Activated CD4-positive, alpha-beta T cell treated with anti-CD3 and anti-CD28 coated beads, Interleukin-2, amount 10 ng/mL, durations not matched to agents 7 days and 5 days (primary cell): ENCODE measurements at regions not wholly inside any gene's neighbourhood (a gene's known extent, or its start where the extent isn't known, plus 50 kb on each side); places are given as distances from the start of the nearest gene placed in this dataset.

Experiments used
- CTCF ChIA-PET: fragments of 350-600 bp; sonication (Branson Sonifier 250); formaldehyde crosslinking; loops from one replicate; lab custom pipeline; 2021; ENCODE audit warnings: antibody characterized with exemption; lab: Charles Lee
- POLR2A ChIA-PET: fragments of 350-600 bp; sonication (Branson Sonifier 250); formaldehyde crosslinking; loops from one replicate; lab custom pipeline; 2021; ENCODE audit warnings: antibody characterized with exemption; lab: Charles Lee
- DNase-seq: peaks from one replicate; pipeline ENCODE4 v3.0.0-alpha.2; 2020
- H3K27ac Mint-ChIP-seq: one replicate; pipeline ENCODE4 v1.8.0; 2021; ENCODE audit warnings: mild to moderate bottlenecking, moderate library complexity, mixed read lengths
- H3K27me3 Mint-ChIP-seq: one replicate; pipeline ENCODE4 v1.8.0; 2021; ENCODE audit warnings: mixed read lengths
- H3K36me3 Mint-ChIP-seq: one replicate; pipeline ENCODE4 v1.8.0; 2021; ENCODE audit warnings: low read depth, mixed read lengths
- H3K4me1 Mint-ChIP-seq: one replicate; pipeline ENCODE4 v1.8.0; 2021; ENCODE audit warnings: mixed read lengths
- H3K4me3 Mint-ChIP-seq: one replicate; pipeline ENCODE4 v1.8.0; 2021; ENCODE audit warnings: mild to moderate bottlenecking, moderate library complexity, mixed read lengths
- H3K9me3 Mint-ChIP-seq: one replicate; pipeline ENCODE4 v1.8.0; 2021; ENCODE audit warnings: mixed read lengths

- H3K27me3 Mint-ChIP-seq = no peaks in the 10 kb centered on the region
- no peaks in the 10 kb centered on the region for H3K4me1 Mint-ChIP-seq
- H3K4me3 Mint-ChIP-seq = no peak overlapping the region
- H3K9me3 Mint-ChIP-seq = peaks cover 4% of the 10 kb centered on the region
- ChIA-PET CTCF (no interaction called here), POLR2A (no interaction called here)
- no peak for DNase-seq
- no peaks in the 10 kb centered on the region for H3K36me3 Mint-ChIP-seq
- H3K27ac Mint-ChIP-seq = no peak overlapping the region
Observed at GRCh38 chr5:29042152-29042551, 2003.8 kb upstream of the CDH9 start.

GRCh38 chr5:29040404-29040803 lies 2002.0 kb upstream of the CDH9 start:
- POLR2A ChIA-PET = no interaction called here
- no peaks in the 10 kb centered on the region for H3K27me3 Mint-ChIP-seq

GRCh38 chr5:29039994-29040393 lies 2001.6 kb upstream of the CDH9 start:
- no peaks in the 10 kb centered on the region for H3K4me1 Mint-ChIP-seq
- no peaks in the 10 kb centered on the region for H3K36me3 Mint-ChIP-seq
- peaks cover 6% of the 10 kb centered on the region for H3K9me3 Mint-ChIP-seq
- ChIA-PET CTCF (no interaction called here), POLR2A (no interaction called here)
- H3K27ac Mint-ChIP-seq = no peak overlapping the region
- no peaks in the 10 kb centered on the region for H3K27me3 Mint-ChIP-seq
- DNase-seq = no peak
- no peak overlapping the region for H3K4me3 Mint-ChIP-seq

More at GRCh38 chr5:29040404-29040803, 2002.0 kb upstream of the CDH9 start:
- Mint-ChIP-seq H3K4me1 (no peaks in the 10 kb centered on the region), H3K36me3 (no peaks in the 10 kb centered on the region), H3K27ac (no peak overlapping the region), H3K9me3 (peaks cover 8% of the 10 kb centered on the region), H3K4me3 (no peak overlapping the region)
- no peak for DNase-seq
- CTCF ChIA-PET = no interaction called here

- H3K4me3 Mint-ChIP-seq = no peak overlapping the region
- CTCF ChIA-PET = no interaction called here
- no peaks in the 10 kb centered on the region for H3K4me1 Mint-ChIP-seq
- no peak overlapping the region for H3K27ac Mint-ChIP-seq
- H3K36me3 Mint-ChIP-seq = no peaks in the 10 kb centered on the region
- POLR2A ChIA-PET = no interaction called here
- H3K9me3 Mint-ChIP-seq = peaks cover 6% of the 10 kb centered on the region
- H3K27me3 Mint-ChIP-seq = no peaks in the 10 kb centered on the region
- DNase-seq = no peak
Observed at GRCh38 chr5:29037716-29038115, 1999.3 kb upstream of the CDH9 start.

- H3K27ac Mint-ChIP-seq = no peak overlapping the region
- POLR2A ChIA-PET = no interaction called here
- CTCF ChIA-PET = no interaction called here
Observed at GRCh38 chr5:29024052-29024451, 1985.7 kb upstream of the CDH9 start.

GRCh38 chr5:29023541-29023940 lies 1985.2 kb upstream of the CDH9 start:
- Mint-ChIP-seq H3K27me3 (no peaks in the 10 kb centered on the region), H3K36me3 (no peaks in the 10 kb centered on the region), H3K4me3 (no peak overlapping the region), H3K27ac (no peak overlapping the region), H3K9me3 (no peaks in the 10 kb centered on the region), H3K4me1 (no peaks in the 10 kb centered on the region)
- DNase-seq = no peak
- POLR2A ChIA-PET = no interaction called here
- CTCF ChIA-PET = no interaction called here

More at GRCh38 chr5:29024052-29024451, 1985.7 kb upstream of the CDH9 start:
- Mint-ChIP-seq H3K27me3 (no peaks in the 10 kb centered on the region), H3K9me3 (no peaks in the 10 kb centered on the region), H3K4me3 (no peak overlapping the region), H3K36me3 (no peaks in the 10 kb centered on the region), H3K4me1 (no peaks in the 10 kb centered on the region)
- no peak for DNase-seq

GRCh38 chr5:29017501-29017900 lies 1979.1 kb upstream of the CDH9 start:
- no peak overlapping the region for H3K27ac Mint-ChIP-seq
- no peaks in the 10 kb centered on the region for H3K4me1 Mint-ChIP-seq
- no peaks in the 10 kb centered on the region for H3K9me3 Mint-ChIP-seq
- no peaks in the 10 kb centered on the region for H3K27me3 Mint-ChIP-seq
- POLR2A ChIA-PET = no interaction called here
- no peak for DNase-seq
- no peaks in the 10 kb centered on the region for H3K36me3 Mint-ChIP-seq
- CTCF ChIA-PET = no interaction called here
- H3K4me3 Mint-ChIP-seq = no peak overlapping the region

- Mint-ChIP-seq H3K4me3 (no peak overlapping the region), H3K4me1 (no peaks in the 10 kb centered on the region), H3K27ac (no peak overlapping the region), H3K27me3 (no peaks in the 10 kb centered on the region), H3K36me3 (no peaks in the 10 kb centered on the region), H3K9me3 (no peaks in the 10 kb centered on the region)
- DNase-seq = no peak
- CTCF ChIA-PET = no interaction called here
- POLR2A ChIA-PET = no interaction called here
Observed at GRCh38 chr5:29016067-29016466, 1977.7 kb upstream of the CDH9 start.

GRCh38 chr5:29015523-29015922 lies 1977.1 kb upstream of the CDH9 start:
- Mint-ChIP-seq H3K36me3 (no peaks in the 10 kb centered on the region), H3K4me3 (no peak overlapping the region), H3K9me3 (no peaks in the 10 kb centered on the region), H3K27ac (no peak overlapping the region), H3K4me1 (no peaks in the 10 kb centered on the region), H3K27me3 (no peaks in the 10 kb centered on the region)
- DNase-seq = no peak
- CTCF ChIA-PET = no interaction called here
- POLR2A ChIA-PET = no interaction called here

GRCh38 chr5:29005386-29005785 lies 1967.0 kb upstream of the CDH9 start:
- ChIA-PET CTCF (no interaction called here), POLR2A (no interaction called here)
- Mint-ChIP-seq H3K36me3 (no peaks in the 10 kb centered on the region), H3K4me1 (no peaks in the 10 kb centered on the region), H3K27ac (no peak overlapping the region), H3K27me3 (no peaks in the 10 kb centered on the region), H3K4me3 (no peak overlapping the region), H3K9me3 (peaks cover 5% of the 10 kb centered on the region)
- DNase-seq = no peak

- H3K4me1 Mint-ChIP-seq = no peaks in the 10 kb centered on the region
- no peaks in the 10 kb centered on the region for H3K36me3 Mint-ChIP-seq
- no peak for DNase-seq
- H3K4me3 Mint-ChIP-seq = no peak overlapping the region
- H3K27me3 Mint-ChIP-seq = no peaks in the 10 kb centered on the region
- POLR2A ChIA-PET = no interaction called here
- no peak overlapping the region for H3K27ac Mint-ChIP-seq
- H3K9me3 Mint-ChIP-seq = peaks cover 8% of the 10 kb centered on the region
- CTCF ChIA-PET = no interaction called here
Observed at GRCh38 chr5:29002481-29002880, 1964.1 kb upstream of the CDH9 start.

GRCh38 chr5:29001666-29002065 lies 1963.3 kb upstream of the CDH9 start:
- H3K9me3 Mint-ChIP-seq = peaks cover 8% of the 10 kb centered on the region
- no peak overlapping the region for H3K4me3 Mint-ChIP-seq
- no peaks in the 10 kb centered on the region for H3K36me3 Mint-ChIP-seq
- no peaks in the 10 kb centered on the region for H3K27me3 Mint-ChIP-seq
- H3K27ac Mint-ChIP-seq = no peak overlapping the region
- POLR2A ChIA-PET = no interaction called here
- CTCF ChIA-PET = no interaction called here
- no peak for DNase-seq
- H3K4me1 Mint-ChIP-seq = no peaks in the 10 kb centered on the region

- Mint-ChIP-seq H3K36me3 (no peaks in the 10 kb centered on the region), H3K4me3 (no peak overlapping the region), H3K27me3 (no peaks in the 10 kb centered on the region), H3K4me1 (no peaks in the 10 kb centered on the region), H3K9me3 (peaks cover 14% of the 10 kb centered on the region), H3K27ac (no peak overlapping the region)
- ChIA-PET POLR2A (no interaction called here), CTCF (no interaction called here)
- DNase-seq = no peak
Observed at GRCh38 chr5:28984639-28985038, 1946.3 kb upstream of the CDH9 start.

- Mint-ChIP-seq H3K27me3 (no peaks in the 10 kb centered on the region), H3K36me3 (no peaks in the 10 kb centered on the region), H3K4me1 (no peaks in the 10 kb centered on the region), H3K4me3 (no peak overlapping the region), H3K27ac (no peak overlapping the region), H3K9me3 (peaks cover 9% of the 10 kb centered on the region)
- CTCF ChIA-PET = no interaction called here
- POLR2A ChIA-PET = no interaction called here
- no peak for DNase-seq
Observed at GRCh38 chr5:28975508-28975907, 1937.1 kb upstream of the CDH9 start.
